Stimulated activated CD4-positive, alpha-beta T cell treated with anti-CD3 and anti-CD28 coated beads, TNF-alpha, amount 100 ng/mL, for 24 hours (primary cell): ENCODE measurements at regions not wholly inside any gene's neighbourhood (a gene's known extent, or its start where the extent isn't known, plus 50 kb on each side); places are given as distances from the start of the nearest gene placed in this dataset.
"Not testable (repeated sequence)": the region's sequence is repeated elsewhere in the genome, so short reads cannot be mapped to it uniquely, and the experiment has no call there.

Experiments
- DNase-seq, 3 experiments: peaks; one replicate each; pipeline ENCODE4 v3.0.0-alpha.2; 2020; ENCODE audit warnings: low read depth in 3 of 3

DNA sequence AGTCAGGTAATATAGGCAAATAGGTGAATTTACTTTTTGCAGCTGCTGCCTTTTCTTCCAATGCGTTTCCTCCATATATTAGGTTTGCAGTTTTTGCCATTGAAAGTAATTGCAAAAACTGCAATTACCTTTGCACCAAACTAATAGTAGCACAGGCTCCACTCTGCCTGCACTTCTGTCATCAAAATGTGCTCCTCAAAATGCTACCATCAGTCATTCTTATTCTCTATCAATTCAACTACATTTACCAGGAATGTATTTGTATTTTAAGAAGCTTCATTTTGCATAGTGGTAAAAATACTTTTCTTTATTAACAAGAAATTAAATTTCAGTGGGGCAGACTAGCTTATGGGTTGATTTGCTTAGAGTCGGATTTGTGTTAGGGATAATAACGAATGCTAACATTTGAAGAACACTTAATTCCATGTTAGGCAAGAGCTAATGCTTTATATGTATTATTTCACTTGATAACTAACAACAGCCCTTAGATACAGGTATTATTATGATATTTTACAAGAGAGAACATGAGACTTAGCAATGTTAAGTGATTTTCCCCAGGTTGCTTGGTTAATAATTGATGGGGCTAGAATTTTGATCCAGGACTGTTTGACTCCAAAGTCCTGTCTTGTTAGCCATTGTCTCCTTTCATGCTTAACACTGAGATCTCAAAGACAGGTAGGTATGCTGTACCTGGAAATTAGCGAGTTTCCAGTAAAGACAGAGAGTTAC lies 300.4 kb downstream of the MAN2A1 start:
- no peak for DNase-seq

DNA sequence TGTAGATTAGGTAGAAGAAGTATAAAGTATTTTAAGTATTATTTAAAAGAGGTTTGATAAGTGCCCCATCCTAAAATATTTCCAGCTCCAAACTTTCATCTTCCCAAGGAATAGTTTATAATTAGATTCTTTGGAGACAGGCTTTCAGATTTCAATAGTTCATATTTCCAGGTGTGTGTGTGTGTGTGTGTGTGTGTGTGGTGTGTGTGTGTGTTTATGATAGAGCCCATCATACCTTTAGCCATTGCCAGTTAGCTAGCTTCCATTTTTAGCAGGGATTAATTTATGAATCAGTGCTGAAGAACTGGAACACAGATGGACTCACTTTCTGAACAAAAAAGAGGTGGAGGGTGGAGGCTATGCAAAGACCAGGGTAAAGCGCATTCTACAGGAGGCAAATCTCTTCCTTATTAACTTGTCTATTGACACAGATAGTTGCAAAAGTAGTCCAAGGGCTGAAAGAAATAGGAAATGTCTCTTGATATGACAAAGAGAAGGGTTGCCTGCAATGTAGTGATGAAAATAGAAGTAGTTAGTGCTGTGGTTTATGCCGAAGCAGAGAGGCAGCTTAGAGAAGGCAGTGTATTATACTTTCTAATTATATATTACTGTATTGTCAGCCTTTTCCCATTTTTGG lies 301.1 kb downstream of the MAN2A1 start:
- no peak for DNase-seq

DNA sequence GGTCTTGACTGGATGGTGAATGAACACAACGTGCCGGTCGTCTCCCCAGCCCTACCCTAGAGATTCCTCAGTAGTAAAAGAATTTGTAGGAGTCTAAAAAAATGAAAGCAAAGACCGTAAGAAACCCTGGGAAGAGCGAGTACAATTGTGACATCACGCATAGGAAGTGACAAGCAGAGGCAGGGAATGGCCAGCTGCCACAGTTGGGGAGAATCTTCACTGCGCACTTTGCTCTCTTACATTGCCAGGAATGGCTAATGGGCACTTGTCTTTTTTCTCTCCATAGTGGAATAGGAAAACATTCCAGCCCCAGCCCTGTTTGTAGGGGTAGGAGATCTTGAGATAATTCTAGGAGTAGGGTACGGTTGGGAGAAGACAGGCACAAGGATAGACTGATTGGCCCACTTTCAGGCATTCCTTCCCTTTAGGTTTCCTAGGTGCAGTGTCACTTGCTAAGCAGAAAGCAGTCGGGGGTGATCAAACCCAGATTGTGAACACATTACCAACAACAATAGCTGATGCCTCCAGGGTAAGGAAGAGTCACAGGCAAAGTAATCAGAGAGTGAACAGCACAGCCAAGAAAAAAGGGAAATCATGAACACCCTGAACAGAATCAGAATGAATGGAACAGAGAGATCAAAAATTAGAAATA lies 302.7 kb downstream of the MAN2A1 start:
- no peak for DNase-seq

DNA sequence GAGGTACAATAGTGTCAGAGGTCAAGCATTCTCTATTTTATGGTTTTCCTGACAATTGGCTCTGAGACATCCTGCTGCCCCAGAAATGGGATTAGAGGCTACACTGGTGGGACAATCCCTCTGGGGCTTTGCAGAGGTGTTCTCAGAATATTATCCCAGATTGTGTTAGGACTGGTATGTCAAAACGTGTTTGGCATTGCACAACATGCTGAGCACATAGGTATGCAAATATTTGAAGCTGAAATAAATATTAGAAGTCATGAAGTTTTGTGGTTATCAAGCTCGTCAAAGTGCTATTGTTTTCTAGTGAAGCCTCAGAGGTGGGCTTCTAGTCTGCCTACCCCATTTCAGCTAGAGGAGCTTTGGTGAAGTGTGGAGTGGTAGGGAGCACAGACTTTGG lies 304.4 kb downstream of the MAN2A1 start:
- no peak for DNase-seq

DNA sequence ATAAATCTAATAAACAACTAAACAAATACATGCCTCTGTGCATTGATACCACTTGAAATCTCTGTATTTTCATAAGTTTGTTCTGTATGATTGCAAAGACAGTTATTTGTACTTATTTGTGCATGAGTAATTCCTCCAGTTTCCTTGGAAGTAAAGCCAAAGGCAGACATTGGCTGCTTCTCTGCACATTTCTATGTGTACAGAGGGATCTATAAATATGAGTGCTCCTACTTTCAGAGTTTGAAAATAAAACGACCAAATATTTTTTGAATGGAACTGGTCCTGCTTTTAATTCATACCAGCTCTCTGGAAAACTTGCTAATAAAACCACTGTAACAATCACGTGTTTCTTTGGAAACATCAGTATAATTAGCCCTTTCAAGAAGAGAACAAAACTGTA lies 306.5 kb downstream of the MAN2A1 start:
- DNase-seq: no peak

DNA sequence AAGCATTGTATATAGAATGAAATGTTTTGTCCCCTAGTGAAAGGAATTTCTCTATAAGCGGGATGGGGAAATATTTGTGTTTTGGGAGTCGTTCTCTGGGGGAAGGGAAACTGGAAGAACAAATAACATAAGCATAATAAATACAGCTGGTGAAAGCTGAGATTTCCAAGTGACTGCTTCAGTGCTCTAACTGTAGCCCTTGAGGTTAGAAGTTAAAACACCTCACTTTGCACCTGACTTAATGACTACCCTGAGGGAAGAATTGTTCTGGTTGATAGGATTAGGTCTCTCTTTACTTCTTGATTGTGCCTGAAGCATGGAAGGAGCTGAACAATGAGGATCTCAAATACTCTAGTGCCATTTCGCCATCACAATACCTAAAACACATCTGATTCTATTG lies 307.4 kb downstream of the MAN2A1 start:
- DNase-seq: no peak

DNA sequence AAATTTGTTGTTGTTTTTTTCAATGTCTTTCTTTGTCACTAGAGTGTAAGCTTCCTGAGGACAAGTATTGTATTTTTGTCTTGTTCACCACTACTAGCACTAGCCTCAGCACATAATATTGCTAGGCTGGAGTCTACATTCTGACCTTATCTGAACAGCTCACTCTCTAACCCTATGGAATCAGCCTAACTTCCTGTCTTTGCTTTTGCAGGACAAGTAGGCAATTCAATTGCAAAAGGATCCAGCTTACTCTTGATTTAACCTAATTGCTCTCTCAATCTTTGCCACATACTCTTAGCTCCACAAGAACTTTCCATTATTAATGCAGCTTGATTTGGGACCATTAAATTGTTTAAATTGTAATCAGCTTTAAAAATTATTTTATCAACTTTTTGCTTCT lies 308.5 kb downstream of the MAN2A1 start:
- no peak for DNase-seq

DNA sequence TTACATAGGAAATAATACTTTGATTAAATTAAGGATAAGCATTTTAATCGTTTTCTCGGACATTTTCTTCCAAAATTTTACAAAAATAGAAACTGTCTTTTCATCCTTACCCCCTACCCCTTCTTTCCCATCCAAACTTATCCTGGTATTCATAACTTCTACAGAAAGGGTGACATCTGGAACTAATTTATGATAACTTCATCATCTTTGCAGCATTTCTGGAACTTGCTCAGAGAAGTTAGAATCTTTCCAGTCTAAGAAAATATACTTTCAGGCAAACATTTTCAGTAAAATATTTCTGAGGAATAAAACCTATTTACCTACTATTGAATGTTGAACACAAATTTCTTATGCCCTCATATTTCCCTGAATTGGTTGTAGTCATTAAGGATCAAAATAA lies 309.0 kb downstream of the MAN2A1 start:
- DNase-seq: no peak

DNA sequence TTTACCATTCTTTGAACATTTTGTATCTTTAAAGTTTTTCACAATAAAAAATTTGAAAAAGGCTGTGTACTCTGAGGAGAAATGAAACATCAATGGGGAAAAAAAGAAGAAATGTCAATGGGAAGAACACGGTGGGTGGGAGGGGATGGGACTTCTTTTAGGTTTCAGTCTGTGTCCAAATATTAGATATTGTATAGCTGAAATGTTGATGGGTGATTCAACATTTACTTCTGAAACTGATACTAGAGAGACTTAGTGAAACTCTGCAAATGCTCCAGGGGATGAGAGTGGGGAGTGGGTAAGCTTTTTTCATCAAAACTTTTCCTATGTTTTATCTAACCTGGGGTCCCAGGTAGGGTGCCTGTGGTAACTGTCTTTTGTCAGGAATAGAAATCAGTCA lies 311.9 kb downstream of the MAN2A1 start:
- DNase-seq: no peak

DNA sequence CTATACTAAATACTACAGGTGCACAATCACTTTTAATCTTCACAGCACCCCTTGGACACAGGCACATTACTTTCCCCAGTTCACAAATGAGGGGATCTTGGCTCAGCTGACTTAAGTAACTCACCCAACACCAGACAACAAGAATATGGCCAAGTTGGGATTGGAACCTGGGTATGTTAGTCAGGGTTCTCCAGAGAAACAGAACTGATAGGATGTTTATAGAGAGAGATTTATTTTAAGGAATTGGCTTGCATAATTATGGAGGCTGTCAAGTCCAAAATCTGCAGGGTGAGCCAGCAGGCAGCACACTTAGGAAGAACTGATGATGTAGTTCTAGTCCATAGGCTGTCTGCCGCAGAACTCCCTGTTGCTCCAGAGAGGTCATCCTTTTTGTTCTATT lies 312.9 kb downstream of the MAN2A1 start:
- DNase-seq: no peak

DNA sequence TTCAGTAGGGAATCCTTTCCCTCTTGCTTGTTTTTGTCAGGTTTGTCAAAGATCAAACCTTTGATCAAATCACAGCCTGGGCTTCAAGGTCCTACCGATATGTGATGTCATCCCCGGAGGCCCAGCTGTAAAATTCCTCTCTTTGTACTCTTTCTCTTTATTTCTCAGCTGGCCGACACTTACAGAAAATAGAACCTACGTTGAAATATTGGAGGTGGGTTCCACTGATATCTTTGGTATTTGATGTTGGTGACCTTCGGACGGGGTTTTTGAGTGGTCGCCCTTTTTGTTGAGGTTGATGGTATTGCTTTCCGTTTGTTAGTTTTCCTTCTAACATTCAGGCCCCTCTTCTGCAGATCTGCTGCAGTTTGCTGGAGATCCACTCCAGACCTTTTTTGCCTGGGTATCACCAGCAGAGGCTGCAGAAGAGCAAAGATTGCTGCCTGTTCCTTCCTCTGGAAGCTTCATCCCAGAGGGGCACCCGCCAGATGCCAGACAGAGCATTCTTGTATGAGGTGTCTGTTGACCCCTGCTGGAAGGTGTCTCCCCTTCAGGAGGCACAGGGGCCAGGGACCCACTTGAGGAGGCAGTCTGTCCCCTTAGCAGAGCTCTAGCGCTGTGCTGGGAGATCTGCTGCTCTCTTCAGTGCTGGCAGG lies 316.3 kb downstream of the MAN2A1 start:
- DNase-seq: not testable (repeated sequence)

DNA sequence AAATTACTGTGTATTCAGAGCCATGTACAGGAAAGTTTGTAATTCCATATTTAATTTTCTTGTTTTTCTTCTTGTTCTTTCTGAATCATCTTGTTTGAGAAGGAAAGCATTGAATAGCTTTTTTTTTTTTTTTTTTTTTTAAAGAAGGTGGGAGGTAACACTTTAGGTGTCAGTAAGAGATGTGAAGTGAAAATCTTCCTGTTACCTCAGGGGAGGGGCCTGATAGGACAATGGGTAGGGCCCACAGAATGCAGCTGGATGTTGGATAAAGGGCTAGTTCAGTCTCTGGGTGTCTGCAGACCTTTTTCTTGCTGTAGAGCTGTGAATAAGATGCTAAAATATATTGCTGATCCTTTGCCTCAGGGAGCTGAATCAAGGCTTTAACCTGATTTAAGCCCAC lies 317.4 kb downstream of the MAN2A1 start:
- no peak for DNase-seq

DNA sequence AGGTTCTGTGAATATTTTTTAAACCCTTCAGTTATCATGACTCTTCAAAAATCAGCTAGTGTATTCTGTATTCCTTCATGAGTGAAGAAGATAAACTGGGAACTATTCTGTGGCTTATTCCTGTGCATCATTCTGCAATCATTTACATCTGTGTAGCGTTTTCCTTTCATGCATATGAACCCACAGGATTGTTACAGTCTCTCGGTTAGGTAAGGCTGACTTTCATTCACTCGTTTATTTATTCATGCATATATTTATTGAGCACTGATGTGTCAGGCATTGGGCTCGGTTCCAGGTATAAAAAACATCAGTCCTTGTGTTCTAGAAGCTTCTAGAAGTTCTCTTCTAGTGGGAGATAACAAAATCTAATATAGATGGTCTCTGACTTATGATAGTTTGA lies 318.4 kb downstream of the MAN2A1 start:
- no peak for DNase-seq

DNA sequence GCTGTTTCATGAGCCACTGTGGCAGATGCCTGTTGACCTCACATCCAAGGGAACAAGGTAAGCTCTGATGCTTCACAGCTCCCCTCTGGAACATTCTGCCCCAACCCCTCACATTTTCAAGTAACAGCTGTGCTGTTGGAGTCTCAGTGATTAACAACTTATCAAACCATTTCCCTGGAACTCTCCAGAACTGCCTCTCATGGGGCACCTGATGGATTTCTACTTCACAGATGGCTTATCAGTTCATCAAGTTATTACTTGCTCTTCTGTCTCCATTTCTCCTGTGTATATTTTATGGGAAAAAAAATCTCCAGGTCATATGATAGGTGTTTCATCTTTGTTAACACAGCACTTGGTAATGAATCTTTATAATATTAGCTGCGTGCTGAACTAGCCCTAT lies 322.4 kb downstream of the MAN2A1 start:
- DNase-seq: no peak

DNA sequence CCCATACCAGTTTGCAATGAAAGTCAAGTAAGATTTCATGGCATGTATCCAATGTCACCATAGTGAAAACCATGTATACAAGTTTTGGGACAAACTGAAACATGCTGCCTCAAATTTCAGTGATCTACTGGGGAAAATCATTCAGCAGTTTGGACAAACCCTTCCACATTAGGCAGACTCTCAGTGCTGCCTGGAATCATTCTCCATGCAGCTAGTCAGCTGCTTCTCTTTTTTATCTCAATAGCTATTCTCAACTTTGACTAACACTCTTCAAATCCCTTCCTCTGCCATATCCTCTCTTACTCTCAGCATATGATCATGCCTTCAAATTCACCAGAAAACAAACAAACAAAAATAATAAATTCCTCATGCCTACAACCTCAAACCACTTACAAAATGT lies 323.3 kb downstream of the MAN2A1 start:
- DNase-seq: no peak

DNA sequence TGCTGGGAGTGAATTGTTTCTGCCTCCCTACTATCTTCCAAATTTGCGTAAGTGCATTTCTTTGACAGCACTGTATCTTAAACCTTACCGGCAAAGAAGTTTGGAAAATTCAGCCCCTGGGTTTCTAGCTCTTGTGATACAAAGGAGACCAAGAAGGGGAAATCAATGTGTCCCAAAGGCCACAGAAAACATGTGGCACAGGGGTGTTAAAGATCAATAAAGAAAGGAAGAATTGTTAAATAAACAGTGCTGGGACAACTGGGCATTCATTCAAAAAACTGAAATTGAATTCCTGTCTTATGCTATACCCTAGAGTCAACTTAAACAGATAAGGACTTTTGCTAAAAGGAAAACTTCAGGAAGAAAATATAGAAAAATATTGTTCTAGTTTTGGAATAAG lies 328.1 kb downstream of the MAN2A1 start:
- no peak for DNase-seq

DNA sequence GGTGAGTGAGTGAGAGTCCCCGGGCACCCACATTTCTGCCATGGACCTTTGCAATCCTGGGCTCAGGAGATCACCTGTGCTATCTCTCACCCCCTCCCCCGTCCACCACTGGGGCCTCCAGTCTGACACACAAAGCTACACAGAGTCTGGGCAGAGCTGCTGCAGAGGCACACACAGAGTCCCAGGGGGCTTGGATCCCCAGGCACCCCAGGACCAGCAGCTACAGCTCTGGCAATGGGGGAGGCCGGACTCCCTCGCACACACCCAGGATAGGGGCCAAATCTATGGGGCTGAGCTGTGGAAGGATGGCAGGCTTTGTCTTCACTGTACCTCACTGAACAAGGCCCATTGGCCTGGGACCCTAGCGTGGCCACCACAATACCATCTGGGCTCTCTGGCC lies 328.8 kb downstream of the MAN2A1 start:
- DNase-seq: no peak

DNA sequence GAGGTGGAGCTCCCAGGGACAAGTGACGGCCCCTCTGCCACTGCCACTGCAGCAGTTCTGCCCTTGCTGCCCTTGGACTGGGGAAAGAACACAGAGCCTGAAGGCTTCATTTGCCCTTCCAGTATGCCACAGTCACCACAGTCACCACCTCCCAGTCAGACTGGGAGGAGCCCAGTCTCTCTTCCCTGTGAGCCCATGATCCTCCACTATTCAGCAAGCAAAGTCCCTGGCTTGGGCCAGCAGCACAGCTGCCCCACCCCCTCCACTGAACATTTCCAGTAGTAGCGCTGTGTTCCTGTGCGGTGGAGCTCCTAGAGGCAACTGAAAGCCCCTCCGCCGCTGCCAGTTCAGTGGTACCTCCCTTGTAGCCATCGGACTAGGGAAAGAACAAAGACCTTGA lies 329.4 kb downstream of the MAN2A1 start:
- DNase-seq: no peak

DNA sequence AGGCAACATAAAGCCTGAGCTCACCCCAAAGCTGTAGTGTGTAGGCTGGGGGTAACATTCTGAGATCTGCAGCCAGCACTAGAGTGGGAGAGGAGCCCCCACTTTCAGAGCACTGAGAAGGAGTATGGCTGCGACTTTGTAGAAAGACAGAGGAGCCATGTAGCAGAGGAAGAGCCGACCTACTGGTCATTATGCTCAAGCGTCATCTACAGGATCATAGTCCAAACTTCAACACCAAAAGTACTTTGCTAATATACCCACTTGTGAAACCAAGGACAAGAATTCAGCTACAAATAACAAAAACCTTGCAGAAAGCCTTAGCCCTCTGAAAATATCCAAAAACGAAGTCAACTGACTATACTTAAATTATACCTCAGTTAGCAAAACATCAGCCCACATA lies 330.1 kb downstream of the MAN2A1 start:
- DNase-seq: no peak

DNA sequence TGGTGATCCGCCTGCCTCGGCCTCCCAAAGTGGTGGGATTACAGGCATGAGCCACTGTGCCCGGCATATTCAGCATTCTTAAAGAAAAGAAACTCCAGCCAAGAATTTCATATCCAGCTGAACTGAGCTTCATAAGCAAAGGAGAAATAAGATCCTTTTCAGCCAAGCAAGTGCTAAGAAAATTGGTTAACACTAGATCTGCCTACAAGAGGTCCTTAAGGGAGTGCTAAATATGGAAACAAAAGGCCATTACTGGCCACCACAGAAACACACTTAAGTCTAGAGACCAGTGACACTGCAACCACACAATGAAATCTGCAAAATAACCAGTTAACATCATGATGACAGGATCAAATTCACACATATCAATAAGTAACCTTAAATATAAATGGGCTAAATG lies 331.5 kb downstream of the MAN2A1 start:
- DNase-seq: no peak

DNA sequence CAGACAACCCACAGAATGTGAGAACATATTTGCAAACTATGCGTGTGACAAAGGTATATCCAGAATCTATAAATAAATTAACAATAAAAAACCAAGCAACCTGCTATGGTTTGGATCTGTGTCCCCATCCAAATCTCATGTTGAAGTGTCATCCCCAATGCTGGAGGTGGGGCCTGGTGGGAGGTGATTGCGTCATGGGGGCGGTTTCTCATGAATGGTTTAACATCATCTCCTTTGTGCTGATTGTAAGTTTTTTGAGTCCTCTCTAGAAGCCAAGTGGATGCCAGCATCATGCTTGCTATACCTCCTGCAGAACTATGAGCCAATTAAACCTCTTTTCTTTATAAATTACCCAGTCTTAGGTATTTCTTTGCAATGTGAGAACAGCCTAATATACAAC lies 335.4 kb downstream of the MAN2A1 start:
- DNase-seq: no peak

DNA sequence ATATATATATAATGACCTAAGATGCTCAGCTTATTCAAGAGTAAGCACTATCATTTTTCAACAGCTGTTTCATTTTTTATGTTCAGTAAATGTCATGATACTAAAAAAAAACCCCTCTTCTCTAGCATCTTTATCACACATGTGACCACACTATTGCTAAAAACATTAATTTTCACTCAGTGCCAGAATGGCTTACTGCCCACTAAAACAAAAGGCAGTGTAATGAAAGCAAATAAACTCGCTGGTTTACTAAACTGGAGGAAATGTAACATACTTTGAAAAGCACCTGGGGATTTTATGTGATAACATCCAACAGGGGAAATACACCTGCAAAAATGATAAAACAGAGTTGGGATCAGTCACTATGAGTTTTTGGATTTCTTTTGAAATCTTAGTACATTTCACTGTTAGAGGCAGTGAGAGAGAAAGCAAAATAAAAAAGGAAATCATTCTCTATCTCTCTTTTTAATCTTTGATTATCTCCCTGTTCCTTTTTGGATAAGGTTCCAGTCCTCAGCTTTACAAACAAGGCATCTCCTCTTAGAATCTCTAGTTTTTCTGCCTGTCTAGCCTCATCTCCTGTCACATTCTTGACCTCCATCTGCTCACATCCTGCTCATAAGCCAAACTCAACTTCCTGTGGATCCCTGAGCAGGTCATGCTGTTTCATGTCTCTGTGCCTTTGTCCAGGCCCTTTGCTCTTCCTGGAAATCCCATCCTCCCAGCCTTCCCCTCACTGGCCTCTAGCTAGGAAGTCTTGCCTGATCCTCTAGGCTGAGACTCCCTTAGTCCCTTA lies 338.0 kb downstream of the MAN2A1 start:
- no peak for DNase-seq
